NCI-H2227 (cell line): ENCODE measurements at regions not wholly inside any gene's neighbourhood (a gene's known extent, or its start where the extent isn't known, plus 50 kb on each side); places are given as distances from the start of the nearest gene placed in this dataset.

ENCODE experiments used
- DNase-seq: peaks from one replicate; lab custom pipeline; 2025; ENCODE audit not compliant: unreplicated experiment; lab: John Stamatoyannopoulos, UW

- DNase-seq, result no peak
These were observed 52.5 kb upstream of the PDE8B start for GRCh38 chr5:77157732-77158532.

GRCh38 chr5:77156379-77156778, 54.1 kb upstream of the PDE8B start:
- no peak for DNase-seq

GRCh38 chr5:77155179-77155785, 55.2 kb upstream of the PDE8B start:
- no peak for DNase-seq

GRCh38 chr5:77152441-77152840, 58.0 kb upstream of the PDE8B start:
- no peak for DNase-seq

GRCh38 chr5:77151501-77151900, 59.0 kb upstream of the PDE8B start:
- no peak for DNase-seq

- no peak for DNase-seq
These were observed 59.8 kb upstream of the ZBED3 start for GRCh38 chr5:77146896-77147295.

- DNase-seq, result no peak
These were observed 58.6 kb upstream of the ZBED3 start for GRCh38 chr5:77145666-77146065.

GRCh38 chr5:77144837-77145139, 57.7 kb upstream of the ZBED3 start:
- DNase-seq, result no peak

GRCh38 chr5:77143998-77144836, 57.1 kb upstream of the ZBED3 start:
- DNase-seq, result peak; percentile 34

- no peak for DNase-seq
These were observed 53.3 kb upstream of the ZBED3 start for GRCh38 chr5:77140350-77140749.

- no peak for DNase-seq
These were observed 51.9 kb upstream of the ZBED3 start for GRCh38 chr5:77139001-77139400.
